ENCODE measurements at regions not wholly inside any gene's neighbourhood (a gene's known extent, or its start where the extent isn't known, plus 50 kb on each side); places are given as distances from the start of the nearest gene placed in this dataset.

GRCh38 chr2:222050981-222051380 is 247.8 kb downstream of the PAX3 start:
- no peak for TF ChIP-seq SUZ12 (IDR thresholded peaks at IDR 0.05; ENCODE audit: extremely low read depth, insufficient read depth, insufficient read length)
- no peak for TF ChIP-seq ZNF274 (IDR thresholded peaks at IDR 0.05; ENCODE audit: low read depth, low read length)
